ENCODE measurements at regions not wholly inside any gene's neighbourhood (a gene's known extent, or its start where the extent isn't known, plus 50 kb on each side); places are given as distances from the start of the nearest gene placed in this dataset.
"Not testable (repeated sequence)": the region's sequence is repeated elsewhere in the genome, so short reads cannot be mapped to it uniquely, and the experiment has no call there.

DNA sequence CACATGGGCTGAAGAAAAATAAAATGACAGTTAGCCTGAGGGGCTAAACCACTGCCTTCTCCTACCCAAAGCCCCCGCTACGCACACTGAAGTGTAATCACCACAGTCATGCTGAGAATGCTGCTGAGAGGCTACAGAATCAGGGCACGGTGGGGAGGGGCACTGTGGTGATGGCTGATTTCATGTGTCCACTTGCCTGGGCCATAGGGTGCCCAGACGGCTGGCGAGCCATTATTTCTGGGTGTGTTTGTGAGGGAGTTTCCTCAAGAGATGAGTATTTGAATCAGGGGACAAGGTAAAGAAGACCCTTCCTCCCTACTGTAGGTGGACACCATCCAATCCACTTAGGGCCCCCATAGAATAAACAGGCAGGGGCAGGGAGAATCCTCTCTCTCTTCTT, 1313.2 kb downstream of the TBC1D22A start:
- DNase-seq (ENCODE audit: low read depth, low spot score) = no peak

DNA sequence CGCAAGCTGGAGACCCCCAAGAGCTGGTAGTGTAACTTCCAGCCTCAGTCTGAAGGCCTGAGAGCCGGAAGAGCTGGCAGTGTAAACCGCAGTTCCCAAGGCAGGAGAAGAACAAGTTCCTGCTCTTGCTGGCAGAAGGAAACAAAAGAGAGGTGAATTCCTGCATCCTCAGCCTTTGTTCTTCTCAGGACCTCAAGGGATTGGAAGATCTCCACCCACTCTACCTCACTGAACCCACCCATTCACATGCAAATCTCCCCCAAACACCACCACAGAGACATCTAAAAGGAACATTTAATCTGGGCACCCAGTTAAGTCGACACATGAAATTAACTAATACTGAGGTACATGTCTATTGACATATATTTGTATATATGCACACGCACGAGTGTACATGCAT, 1310.3 kb downstream of the TBC1D22A start:
- no peak for DNase-seq (ENCODE audit: low read depth, low spot score)

DNA sequence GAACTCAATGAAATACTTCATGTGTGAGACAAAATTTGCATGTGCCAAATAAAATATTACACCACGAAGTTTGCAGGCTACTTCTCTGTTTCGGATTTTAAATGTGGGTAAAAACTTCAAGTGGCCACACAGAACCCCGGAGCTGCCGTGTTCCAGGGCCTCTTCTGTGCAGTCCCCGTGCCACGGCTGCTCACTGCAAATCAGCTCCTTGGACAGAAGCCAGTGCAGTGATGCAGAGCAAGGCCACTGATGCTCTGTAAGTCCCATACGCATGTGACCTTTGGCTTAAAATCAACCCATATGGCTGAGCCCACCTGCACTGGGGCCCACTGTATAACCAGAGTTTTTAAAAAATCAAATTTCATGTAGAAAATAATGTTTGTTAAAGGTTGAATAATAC, 1309.4 kb downstream of the TBC1D22A start:
- no peak for DNase-seq (ENCODE audit: low read depth, low spot score)

DNA sequence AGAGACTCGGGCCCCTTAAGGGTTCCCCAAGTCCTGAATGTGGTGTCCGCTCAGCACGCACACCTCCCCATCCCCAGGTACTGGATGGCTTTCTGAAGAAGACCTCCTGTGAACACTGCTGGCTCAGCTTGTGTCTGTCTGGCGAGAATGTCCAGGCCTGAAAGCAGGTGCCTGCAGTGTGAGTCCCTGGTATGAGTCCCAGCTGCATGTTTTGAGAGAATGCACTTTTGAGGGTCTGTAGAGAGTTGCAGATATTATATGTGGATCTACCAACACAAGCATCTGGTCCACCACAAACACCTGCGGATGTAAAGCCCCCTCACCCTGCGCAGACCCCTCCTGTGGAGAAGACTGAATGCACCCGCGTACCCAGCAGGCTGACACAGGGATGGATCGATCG, 1308.9 kb downstream of the TBC1D22A start:
- DNase-seq (ENCODE audit: low read depth, low spot score) = no peak

DNA sequence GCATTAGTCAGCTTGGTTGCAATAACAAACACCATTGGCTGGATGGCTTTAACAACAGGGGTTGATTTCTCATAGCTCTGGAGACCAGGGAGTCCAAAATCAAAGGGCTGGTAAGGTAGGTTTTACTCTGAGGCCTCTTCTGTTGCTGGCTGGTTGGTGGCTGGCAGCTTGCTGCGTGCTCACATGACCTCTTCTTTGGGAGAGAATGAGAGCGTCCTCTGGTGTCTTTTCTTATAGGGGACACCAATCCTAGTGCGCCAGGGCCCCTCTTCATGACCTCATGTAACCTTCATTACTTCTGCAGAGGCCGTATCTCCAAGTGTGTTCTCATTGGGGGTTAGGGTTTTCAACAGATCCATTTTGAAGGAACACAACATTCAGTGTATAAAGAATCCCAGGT, 1308.3 kb downstream of the TBC1D22A start:
- no peak for DNase-seq (ENCODE audit: low read depth, low spot score)

DNA sequence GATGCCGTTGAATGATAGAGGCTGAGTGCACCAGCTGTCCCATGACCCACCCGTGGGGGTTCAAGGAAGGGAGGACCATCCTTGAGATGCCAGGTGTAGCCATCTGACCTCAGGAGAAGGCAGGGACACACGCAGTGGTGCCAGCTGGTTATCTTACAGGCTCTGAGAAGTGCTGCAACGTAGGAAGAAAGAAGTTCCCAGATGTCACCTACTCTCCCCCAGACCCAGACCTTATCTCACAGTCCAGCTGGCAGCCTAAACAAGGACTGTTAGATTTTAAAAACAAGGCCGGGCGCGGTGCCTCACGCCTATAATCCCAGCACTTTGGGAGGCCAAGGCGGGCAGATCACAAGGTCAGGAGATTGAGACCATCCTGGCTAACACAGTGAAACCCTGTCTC, 1307.6 kb downstream of the TBC1D22A start:
- DNase-seq (ENCODE audit: low read depth, low spot score) = no peak

DNA sequence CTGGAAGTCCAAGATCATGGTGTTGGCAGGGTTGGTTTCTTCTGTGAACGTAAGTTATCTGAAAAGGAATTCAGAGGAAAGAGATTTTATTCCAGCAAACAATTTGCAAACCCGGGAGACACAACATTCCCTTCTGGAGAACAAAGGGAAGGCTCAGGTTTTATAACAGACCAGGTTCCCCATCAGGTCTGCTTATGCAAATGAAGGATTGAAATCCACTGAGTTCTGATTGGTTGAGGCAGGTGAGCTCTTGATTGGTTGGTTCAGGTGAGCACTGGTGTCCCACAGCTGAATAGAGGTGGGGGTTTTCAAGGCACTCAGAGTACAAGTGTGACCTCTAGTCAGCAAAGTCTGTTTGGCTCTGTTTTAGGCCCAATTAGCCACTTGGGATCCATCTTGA, 1306.8 kb downstream of the TBC1D22A start:
- DNase-seq (ENCODE audit: low read depth, low spot score) = no peak

DNA sequence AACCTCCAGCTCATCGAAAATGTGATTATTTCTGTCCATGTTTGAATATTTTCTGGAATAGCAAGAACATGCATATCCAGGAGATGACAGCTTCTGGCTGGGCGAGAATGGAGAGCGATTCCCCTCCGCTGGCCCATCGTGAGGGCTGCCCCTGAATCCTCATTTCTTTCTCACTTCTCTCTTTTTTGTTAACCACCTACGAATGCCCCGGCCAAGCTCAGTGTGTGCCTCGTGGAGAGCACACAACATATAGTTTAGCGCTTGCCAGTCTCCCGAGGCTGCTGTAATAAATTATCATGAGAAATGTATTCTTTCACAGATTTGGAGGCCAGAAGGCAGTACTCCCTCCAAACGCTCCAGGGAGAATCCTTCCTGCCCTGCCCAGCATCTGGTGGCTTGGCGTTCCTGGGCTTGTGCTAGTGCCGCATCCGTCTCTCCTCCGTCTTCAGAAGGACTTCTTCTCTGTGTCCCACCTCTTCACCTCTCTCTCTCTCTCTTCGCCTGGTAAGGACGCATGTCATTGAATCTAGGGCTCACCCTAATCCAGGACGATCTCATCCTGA, 1306.0 kb downstream of the TBC1D22A start:
- DNase-seq (ENCODE audit: low read depth, low spot score) = no peak

DNA sequence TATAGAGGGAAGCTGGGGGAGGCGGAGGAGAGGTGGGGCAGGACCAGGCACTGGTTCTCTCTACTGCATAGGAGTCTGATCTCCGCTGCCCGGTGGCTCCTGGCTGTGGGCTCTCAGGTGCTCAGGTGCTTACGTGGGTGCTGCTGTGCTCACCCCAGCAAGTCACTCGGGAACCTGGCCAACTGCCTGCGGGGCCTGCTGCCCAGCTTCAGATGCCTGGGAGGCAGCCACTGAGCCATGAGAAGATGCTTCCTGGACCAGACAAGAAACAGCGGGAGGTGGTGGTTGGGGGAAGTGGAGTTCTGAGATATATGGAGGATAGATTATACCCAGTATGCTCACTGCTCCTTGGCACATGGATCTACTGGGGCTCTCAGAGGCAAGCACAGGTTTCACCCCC, 1303.4 kb downstream of the TBC1D22A start:
- no peak for DNase-seq (ENCODE audit: low read depth, low spot score)

DNA sequence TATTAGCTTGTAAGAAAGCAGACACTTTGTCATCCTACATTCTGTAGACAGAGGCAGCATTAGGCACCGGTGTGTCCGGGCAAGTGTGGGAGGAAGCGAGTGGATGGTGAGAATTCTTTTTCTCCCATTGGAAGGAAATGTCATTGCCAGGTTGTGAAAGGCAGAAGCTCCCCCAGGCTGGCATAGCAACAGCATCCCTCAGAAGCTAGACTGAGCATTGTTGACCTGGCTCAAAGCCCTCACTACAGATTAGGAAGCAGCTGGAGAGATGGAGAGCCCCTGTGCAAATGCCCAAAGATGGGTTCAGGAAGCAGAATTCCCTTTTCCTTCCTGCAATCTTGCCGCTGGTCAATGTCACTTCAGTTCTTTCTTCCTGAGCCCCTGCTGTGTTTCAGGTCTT, 1299.3 kb downstream of the TBC1D22A start:
- DNase-seq (ENCODE audit: low read depth, low spot score) = no peak

DNA sequence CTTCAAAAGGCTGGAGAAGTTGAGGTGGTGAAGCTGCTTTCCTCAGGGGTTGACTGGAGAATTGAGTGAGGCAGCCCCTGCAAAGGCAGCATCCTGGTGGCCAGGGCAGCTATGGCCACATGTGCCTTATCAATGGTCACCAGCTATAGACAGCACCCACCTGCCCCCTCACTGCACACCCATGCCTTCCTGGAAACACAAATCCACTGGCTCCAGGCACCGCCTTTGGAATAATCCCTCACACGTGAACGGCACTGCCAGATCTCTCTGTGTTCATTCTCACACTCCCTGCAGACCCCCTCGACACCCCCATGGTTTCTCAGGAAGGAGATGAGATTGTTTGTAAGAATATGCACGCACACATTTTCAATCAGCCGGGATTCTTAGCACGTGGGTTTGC, 1297.8 kb downstream of the TBC1D22A start:
- no peak for DNase-seq (ENCODE audit: low read depth, low spot score)

DNA sequence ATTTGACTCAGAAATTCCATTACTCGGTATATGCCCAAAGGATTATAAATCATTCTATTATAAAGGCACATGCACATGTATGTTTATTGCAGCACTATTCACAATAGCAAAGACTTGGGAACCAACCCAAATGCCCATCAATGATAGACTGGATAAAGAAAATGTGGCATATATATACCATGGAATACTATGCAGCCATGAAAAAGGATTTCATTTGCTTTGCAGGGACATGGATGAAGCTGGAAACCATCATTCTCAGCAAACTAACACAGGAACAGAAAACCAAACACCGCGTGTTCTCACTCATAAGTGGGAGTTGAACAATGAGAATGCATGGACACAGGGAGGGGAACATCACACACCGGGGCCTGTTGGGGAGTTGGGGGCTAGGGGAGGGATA, 1297.1 kb downstream of the TBC1D22A start:
- not testable (repeated sequence) for DNase-seq (ENCODE audit: low read depth, low spot score)

DNA sequence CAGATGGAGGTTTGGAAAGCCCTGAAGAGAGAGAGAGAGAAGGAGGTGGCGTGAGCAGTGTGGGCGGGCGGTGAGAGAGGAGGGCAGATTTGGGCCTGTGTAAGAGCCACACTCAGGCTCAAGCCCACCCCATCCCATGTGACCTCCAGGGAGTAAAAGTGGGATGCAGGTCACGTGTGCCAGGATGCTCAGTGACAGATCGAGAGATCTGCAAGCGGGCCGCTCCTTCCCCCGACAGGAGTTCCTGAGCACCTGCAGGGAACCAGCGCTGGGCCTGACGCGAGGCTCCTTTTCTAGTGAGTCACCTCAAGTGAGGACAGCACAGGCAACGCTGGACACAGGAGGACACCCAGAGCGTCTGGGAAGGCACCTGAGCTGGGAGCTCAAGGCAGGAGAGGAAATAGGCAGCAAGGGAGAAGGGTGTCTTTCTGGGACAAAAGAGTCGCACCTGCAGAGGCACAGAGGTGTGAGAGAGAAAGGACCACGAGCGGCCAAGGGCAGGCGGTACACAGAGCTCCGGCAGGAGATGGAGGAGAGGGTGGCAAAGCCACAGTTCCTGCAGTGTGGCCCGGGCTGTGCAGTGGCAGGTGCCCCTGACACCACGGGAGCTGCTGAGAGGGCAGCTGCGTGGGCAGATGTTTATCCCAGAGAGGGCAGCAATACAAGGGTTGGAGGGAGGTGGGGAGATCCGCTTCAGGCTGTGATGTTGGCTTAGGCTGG, 1294.8 kb downstream of the TBC1D22A start:
- DNase-seq (ENCODE audit: low read depth, low spot score) = no peak

DNA sequence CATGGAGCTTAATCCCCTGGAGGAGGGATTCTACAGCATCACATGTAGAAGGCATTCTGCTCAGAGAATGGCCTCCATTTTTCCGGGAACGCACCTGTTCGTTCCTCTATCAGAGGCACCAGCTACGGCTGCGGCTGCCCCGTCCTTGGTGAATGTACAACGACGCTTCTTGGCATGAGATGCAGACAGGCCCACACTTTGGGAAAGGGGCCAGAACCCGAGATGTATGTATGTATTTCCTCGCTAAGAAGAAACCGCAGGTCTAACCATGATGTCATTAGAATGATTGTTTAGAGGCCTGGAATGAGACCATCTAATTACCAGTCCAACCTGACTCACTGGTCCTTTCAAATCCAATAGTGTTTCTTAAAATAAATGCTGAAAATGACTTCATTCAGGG, 1293.4 kb downstream of the TBC1D22A start:
- no peak for DNase-seq (ENCODE audit: low read depth, low spot score)

DNA sequence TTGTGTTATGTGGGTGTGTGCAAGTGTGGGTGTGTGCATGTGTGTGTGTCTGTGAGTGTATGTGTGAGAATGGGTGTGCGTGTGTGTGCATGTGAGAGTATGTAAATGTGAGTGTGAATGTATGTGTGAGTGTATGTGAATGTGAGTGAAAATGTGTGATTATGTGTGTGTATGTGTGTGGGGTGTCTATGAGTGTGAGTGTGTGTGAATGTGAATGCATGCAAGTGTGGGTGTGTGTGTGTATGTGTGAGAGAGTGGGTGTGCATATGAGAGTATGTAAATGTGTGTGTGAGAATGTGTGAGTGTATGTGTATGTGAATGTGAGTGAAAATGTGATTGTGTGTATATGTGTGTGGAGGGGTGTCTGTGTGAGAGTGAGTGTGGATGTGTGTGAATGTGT, 1292.7 kb downstream of the TBC1D22A start:
- DNase-seq (ENCODE audit: low read depth, low spot score) = no peak

DNA sequence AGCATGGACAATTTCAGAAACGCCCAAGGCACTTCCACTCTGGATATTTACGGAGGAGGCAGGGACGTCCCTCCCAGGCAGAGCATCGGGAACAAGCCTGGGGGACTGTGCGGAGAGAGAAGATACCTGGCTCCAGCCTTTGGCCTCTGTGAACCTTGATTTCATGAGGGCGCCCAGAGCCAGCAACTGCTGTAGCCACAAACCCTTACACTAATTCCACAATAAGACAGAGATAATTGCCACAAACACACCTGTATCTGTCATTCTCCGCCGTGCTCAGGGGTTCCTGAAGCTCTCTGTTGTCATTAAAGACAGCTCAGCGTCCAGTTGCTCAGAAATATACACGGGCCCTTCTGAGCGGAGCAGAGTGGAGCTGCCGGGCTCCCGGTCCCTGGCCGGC, 1292.1 kb downstream of the TBC1D22A start:
- DNase-seq (ENCODE audit: low read depth, low spot score) = no peak

DNA sequence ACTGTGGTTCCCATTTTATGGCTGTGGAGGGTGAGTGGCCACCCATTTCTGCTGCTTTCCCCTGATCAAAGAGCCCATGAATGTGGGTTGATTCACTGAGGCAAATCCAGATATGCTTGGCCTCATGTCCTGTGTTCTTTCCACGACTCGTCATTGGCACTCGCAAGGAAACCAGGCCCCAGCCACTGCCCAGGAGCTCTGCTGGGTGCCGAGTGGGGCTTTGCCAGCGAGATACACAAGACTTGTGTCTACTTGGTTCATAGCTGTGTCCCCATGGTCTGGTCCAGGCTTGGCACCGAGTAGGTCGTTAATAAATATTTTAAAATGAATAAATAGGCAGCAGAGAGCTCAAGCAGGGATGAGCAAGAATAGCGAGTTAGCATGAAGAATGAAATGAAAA, 1291.5 kb downstream of the TBC1D22A start:
- DNase-seq (ENCODE audit: low read depth, low spot score) = no peak

DNA sequence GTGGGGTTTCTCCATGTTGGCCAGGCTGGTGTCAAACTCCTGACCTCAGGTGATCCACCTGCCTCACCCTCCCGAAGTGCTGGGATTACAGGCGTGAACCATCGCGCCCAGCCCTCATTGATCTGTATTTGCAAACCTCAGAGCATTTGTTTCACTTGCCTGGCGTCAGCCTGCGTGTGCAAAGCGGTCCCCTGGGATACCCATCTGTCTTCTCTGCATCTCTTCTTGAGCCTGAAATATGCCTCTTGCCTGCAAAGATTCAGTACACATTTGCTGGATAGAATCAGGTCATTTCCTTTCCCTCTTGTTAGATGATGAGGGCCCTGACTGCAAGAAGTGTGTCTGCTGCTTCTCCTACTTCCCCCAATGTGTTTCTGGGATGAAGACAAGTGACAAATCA, 1291.0 kb downstream of the TBC1D22A start:
- DNase-seq (ENCODE audit: low read depth, low spot score) = no peak

DNA sequence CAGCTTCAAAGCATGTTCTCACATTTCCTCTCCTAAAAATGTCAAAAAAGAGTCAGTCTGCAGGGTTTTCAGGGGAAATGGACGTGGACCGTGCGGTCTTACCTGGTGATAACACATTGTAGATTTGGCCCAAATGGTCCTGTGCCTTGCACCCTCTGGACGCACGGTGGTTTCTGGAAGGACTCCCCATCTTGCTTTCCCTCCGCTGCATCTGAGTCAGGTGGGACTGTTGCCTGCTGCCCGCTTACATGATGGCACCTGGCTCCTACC, 1290.1 kb downstream of the TBC1D22A start:
- no peak for DNase-seq (ENCODE audit: low read depth, low spot score)

DNA sequence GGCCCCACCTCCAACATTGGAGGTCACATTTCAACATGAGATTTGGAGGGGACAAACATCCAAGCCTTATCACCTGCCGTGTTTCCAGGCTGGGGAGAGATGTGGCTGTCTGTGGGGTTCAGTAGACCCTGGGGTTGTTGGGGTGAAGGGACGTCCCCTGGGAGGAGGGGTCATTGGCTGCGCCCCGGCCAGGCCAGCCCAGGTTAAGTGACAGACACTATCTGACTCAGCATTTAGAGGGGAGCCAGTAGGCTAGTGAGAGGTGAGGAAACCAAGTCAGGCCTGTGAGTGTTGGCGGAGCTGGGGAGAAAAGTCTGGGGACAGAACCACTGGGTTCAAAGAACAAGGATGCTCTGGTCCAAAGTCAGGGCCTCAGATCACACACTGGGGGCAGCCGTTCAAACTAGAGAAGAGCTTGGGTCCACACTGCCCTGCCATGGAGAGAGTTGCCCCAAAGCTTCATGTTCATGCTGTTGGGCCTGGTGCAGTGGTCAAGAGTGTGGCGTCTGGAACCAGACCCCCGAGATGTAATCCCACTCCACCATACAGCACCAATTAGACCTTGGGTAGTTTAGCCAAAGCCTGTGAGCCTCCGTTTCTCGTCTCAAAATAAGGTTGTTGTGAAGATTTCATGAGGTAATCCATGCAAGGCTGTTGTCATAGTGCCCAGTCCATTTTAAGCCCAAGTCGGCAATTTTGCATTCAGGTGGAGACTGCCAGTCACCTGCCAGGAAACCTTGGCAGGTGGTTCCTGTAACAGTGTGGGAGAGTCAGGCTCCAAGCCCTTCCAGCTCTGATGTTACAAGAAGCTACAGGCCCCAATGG, 1289.6 kb downstream of the TBC1D22A start:
- no peak for DNase-seq (ENCODE audit: low read depth, low spot score)

DNA sequence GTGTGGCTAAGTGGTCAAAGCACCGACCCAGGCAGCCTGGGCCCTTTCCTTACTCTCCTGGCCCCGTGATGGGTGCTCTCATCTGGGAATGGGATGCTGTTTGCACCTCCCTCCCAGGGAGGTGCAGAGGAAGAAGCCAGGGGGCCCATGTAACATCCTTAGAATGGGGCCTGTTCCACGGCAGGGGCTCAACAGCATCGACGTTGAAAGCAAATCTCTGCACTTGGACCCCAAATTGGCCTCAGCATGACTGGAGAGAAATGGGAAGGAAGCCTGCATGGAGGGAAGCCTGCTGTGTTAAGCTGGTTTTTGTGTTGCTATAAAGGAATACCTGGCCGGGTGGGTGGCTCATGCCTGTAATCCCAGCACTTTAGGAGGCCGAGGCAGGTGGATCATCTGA, 1288.4 kb downstream of the TBC1D22A start:
- no peak for DNase-seq (ENCODE audit: low read depth, low spot score)

DNA sequence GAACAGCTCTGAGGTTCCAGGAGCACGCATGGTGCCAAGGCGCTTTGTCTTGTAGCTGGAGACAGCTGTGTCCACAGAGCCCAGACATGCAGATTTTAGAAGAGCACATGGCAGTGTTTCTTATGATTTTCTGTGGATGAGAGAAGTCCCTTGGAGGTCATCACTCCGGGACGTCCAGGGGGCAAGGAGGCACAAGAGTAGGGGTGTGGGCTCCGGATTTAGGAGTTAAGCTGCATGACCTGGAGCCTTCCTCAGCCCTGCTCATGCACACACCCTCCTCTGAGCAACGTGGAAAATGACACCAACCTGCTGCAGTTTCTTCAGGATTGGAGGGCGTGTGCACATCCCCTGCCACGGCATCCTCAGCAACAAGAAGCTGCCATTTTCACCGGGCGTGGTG, 1286.7 kb downstream of the TBC1D22A start:
- no peak for DNase-seq (ENCODE audit: low read depth, low spot score)
